ENCODE measurements at regions not wholly inside any gene's neighbourhood (a gene's known extent, or its start where the extent isn't known, plus 50 kb on each side); places are given as distances from the start of the nearest gene placed in this dataset.

DNA sequence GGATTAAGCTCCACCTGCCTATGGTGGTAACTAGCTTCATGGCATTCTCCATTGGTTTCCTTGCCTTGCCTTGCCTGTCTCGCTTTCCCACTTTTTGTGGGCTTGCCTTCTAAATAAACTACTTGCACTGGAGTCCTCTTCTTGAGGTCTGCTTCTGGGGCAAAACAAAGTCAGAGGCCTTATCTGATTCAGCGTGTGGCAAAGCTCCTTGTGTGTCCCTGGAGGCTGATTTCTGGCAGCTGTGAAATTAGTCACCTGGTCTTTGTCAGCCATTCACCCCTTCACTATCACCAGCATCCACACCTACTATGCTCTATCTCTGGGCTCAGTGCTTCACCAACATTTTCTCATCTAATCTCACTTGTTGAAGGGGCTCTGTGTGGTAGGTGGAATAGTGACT, 176.2 kb downstream of the SEC61B start:
- Histone ChIP-seq H3K36me3 (ENCODE audit: insufficient read depth, low read length) (no peaks in the 10 kb centered on the region), H3K9me3 (ENCODE audit: low read length) (no peaks in the 10 kb centered on the region), H3K79me2 (ENCODE audit: insufficient read depth, low read length) (no peaks in the 10 kb centered on the region), H3K9me2 (ENCODE audit: low read depth, low read length) (no peaks in the 10 kb centered on the region), H3K27ac (ENCODE audit: low read depth, low read length, poor library complexity, severe bottlenecking) (no peak overlapping the region), H3F3A (ENCODE audit: insufficient read depth, low read length) (no peaks in the 10 kb centered on the region), H3K4me2 (ENCODE audit: low read length) (no peak overlapping the region), H4K20me1 (ENCODE audit: insufficient read depth, low read length) (no peaks in the 10 kb centered on the region), H3K27me3 (ENCODE audit: insufficient read depth, low read length) (no peaks in the 10 kb centered on the region; the same call in 1 of the 2 replicates), H3K9ac (ENCODE audit: low read length) (no peak overlapping the region), H3K4me3 (ENCODE audit: low read depth, low read length, poor library complexity, severe bottlenecking) (no peak overlapping the region), H3K4me1 (ENCODE audit: insufficient read depth, low read length, severe bottlenecking) (no peaks in the 10 kb centered on the region), H2AFZ (ENCODE audit: low read length) (no peak overlapping the region)
- no peak for TF ChIP-seq EZH2 (IDR thresholded peaks at IDR 0.05; ENCODE audit: borderline replicate concordance, low read length)
- TF ChIP-seq, protein P1, sequence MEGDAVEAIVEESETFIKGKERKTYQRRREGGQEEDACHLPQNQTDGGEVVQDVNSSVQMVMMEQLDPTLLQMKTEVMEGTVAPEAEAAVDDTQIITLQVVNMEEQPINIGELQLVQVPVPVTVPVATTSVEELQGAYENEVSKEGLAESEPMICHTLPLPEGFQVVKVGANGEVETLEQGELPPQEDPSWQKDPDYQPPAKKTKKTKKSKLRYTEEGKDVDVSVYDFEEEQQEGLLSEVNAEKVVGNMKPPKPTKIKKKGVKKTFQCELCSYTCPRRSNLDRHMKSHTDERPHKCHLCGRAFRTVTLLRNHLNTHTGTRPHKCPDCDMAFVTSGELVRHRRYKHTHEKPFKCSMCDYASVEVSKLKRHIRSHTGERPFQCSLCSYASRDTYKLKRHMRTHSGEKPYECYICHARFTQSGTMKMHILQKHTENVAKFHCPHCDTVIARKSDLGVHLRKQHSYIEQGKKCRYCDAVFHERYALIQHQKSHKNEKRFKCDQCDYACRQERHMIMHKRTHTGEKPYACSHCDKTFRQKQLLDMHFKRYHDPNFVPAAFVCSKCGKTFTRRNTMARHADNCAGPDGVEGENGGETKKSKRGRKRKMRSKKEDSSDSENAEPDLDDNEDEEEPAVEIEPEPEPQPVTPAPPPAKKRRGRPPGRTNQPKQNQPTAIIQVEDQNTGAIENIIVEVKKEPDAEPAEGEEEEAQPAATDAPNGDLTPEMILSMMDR (IDR thresholded peaks at IDR 0.05; ENCODE audit: low read length): no peak

DNA sequence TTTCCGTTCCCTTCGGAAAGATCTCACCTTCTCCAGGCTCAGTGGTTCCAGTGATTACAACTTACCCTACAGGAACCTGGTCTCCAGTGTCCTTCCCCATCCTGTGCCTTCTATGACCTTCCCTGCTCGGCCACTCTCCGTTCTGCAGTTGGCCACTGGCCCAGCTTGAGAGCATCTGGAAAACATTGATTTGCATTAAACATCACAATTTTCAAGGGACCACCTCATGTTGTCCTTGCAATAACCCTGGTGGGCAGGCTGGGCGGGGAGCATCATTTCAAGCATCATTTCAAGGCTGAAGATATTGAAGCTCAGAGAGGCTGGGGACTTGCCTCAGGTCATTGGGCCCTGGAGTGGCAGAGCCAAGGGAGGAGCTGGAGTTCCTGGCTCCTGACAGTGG, 177.4 kb downstream of the SEC61B start:
- Histone ChIP-seq H3K36me3 (ENCODE audit: insufficient read depth, low read length) (no peaks in the 10 kb centered on the region), H3K4me2 (ENCODE audit: low read length) (no peak overlapping the region), H3F3A (ENCODE audit: insufficient read depth, low read length) (no peaks in the 10 kb centered on the region), H3K4me1 (ENCODE audit: insufficient read depth, low read length, severe bottlenecking) (no peaks in the 10 kb centered on the region), H3K4me3 (ENCODE audit: low read depth, low read length, poor library complexity, severe bottlenecking) (no peak overlapping the region), H3K9ac (ENCODE audit: low read length) (no peak overlapping the region), H3K9me3 (ENCODE audit: low read length) (no peaks in the 10 kb centered on the region), H3K79me2 (ENCODE audit: insufficient read depth, low read length) (no peaks in the 10 kb centered on the region), H3K27me3 (ENCODE audit: insufficient read depth, low read length) (no peaks in the 10 kb centered on the region; the same call in 1 of the 2 replicates), H3K27ac (ENCODE audit: low read depth, low read length, poor library complexity, severe bottlenecking) (no peak overlapping the region), H3K9me2 (ENCODE audit: low read depth, low read length) (no peaks in the 10 kb centered on the region), H2AFZ (ENCODE audit: low read length) (no peak overlapping the region), H4K20me1 (ENCODE audit: insufficient read depth, low read length) (no peaks in the 10 kb centered on the region)
- TF ChIP-seq, protein P1 (IDR thresholded peaks at IDR 0.05; ENCODE audit: low read length): no peak
- TF ChIP-seq EZH2 (IDR thresholded peaks at IDR 0.05; ENCODE audit: borderline replicate concordance, low read length): no peak

DNA sequence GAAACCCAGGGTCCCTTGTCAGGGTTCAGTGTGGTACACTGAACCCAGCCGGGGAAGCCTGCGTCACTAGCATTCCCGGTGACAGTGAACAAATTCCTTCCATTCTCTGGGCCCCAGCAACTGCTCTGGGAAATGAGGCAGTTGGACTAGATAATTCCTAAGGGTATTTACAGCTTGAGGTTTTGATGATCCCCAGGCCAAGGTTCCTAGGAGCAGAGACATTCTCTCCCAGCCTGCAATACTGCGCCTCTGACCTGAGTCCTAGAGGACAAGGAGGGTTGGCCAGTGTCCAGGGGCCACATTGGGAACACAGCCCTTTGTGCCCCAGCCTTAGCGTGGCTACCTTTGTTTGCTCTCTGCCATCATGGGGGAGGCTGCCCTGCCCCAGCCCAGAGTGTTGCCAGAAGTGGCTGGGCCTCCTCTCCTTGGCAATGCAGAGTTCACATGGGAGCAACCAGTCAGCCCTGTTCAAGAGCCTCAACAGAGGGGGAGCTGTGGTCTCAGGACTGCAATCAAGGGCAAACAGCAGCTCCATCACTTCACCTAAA, 178.2 kb downstream of the SEC61B start:
- no peaks in the 10 kb centered on the region for H3F3A ChIP-seq (ENCODE audit: insufficient read depth, low read length)
- no peak overlapping the region for H3K9ac ChIP-seq (ENCODE audit: low read length)
- no peak overlapping the region for H3K4me3 ChIP-seq (ENCODE audit: low read depth, low read length, poor library complexity, severe bottlenecking)
- H3K79me2 ChIP-seq (ENCODE audit: insufficient read depth, low read length): no peaks in the 10 kb centered on the region
- no peaks in the 10 kb centered on the region for H3K36me3 ChIP-seq (ENCODE audit: insufficient read depth, low read length)
- H3K27me3 ChIP-seq (ENCODE audit: insufficient read depth, low read length): no peaks in the 10 kb centered on the region; the same call in 1 of the 2 replicates
- TF ChIP-seq EZH2 (IDR thresholded peaks at IDR 0.05; ENCODE audit: borderline replicate concordance, low read length): no peak
- TF ChIP-seq, protein P1 (IDR thresholded peaks at IDR 0.05; ENCODE audit: low read length): no peak
- no peak overlapping the region for H2AFZ ChIP-seq (ENCODE audit: low read length)
- H3K9me2 ChIP-seq (ENCODE audit: low read depth, low read length): no peaks in the 10 kb centered on the region
- H3K4me1 ChIP-seq (ENCODE audit: insufficient read depth, low read length, severe bottlenecking): no peaks in the 10 kb centered on the region
- H3K9me3 ChIP-seq (ENCODE audit: low read length): no peaks in the 10 kb centered on the region
- H4K20me1 ChIP-seq (ENCODE audit: insufficient read depth, low read length): no peaks in the 10 kb centered on the region
- no peak overlapping the region for H3K4me2 ChIP-seq (ENCODE audit: low read length)
- H3K27ac ChIP-seq (ENCODE audit: low read depth, low read length, poor library complexity, severe bottlenecking): no peak overlapping the region
